EH (cell line): ENCODE measurements at regions not wholly inside any gene's neighbourhood (a gene's known extent, or its start where the extent isn't known, plus 50 kb on each side); places are given as distances from the start of the nearest gene placed in this dataset.

Source experiments
- DNase-seq: peaks from one replicate; pipeline ENCODE4 v3.0.0-alpha.2; 2015; ENCODE audit warnings: low read depth

DNA sequence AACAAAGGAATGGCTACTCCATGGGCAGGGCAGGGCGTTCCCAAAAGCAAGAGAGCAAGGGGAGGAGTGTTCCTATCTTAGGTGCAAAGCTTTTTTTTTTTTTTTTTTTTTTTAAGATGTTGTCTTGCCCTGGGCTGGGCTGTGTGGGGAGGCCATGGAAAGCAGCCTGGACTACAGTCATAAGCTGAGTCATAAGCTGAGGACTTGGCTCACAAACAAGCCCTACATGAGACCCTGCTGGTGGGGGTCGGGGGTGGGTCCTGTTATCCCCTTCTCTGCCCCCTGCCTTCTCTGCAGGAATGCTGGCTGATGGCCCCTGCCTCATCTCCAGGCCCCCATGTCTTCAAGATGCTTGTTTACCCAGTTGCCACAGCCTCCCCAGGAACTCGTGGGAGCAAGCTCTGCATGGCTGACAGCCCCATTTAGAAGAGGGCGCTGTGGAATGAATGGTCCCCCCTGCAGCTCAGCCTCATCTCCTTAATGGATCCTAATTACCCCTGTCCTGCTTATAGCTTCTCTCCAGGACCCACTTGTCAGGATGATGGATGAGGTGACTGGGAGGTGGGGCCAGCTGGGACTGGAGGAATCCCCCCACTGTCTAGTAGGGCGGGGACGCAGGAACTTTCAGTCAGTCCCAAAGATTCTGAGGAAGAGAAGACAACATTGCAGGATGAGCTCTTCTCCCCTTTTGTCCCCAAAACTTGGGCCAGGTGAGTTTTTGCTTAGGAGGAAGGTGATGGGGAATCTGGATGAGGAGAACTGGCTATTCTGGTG lies 340.8 kb upstream of the PODXL start:
- peak; percentile 87 for DNase-seq

DNA sequence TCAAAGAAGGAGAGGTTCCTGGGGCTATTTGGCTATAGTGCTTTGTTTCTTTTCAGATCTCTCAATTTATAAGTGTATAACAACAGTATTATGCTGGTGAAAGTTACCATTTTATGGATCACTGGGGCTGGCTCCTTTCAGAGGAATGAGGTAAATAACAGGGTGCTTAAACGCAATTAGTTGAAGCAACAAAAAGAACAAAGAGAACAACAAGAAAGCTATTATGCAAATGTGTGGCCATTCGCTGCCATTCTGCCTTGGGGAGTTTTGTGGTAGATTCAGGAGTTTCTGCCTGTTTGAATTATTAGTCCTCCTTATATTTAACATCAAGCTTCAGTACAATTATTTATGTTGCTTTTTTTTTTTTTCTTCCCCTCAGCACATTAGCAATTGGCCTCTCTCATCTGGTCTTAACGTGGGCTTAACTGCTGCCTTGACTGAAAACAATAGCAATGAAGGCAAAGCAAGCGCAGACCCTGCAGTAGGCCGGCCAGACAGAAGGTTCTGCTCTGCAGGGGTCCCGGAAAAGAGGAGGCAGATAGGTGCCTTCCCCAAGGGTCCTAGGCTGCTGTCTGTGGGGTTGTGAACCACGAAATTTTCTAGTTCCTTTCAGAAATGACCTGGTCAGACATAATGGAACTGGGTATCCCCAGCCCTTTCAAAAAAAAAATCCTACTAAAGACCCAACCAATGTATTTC lies 339.9 kb upstream of the PODXL start:
- no peak for DNase-seq

DNA sequence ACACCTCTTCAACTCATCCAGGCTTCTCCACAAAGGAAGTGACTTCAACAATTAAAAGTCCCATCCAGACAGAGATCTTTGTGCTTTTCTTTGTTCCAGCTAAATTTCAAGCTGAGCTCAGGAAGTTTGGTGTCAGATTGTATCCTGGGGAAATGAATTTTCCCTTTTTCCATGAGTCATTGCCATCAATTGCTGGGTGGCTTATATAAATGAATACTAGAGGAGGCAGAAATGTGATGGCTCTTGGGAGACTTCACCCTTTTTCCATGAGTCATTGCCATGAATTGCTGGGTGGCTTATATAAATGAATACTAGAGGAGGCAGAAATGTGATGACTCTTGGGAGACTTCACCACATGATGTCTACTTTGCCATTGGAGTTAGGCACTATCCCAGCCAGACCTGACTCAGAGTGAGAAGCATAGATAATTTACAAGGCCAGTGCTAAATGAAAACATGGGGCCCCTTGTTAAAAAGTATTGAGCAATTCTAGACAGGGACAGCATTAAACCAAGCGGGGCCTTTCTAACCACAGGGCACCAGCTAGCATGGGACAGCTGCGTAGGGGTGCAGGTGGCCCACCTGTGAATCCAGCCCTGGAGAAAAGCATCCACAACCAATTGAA lies 339.2 kb upstream of the PODXL start:
- DNase-seq: peak; percentile 100

DNA sequence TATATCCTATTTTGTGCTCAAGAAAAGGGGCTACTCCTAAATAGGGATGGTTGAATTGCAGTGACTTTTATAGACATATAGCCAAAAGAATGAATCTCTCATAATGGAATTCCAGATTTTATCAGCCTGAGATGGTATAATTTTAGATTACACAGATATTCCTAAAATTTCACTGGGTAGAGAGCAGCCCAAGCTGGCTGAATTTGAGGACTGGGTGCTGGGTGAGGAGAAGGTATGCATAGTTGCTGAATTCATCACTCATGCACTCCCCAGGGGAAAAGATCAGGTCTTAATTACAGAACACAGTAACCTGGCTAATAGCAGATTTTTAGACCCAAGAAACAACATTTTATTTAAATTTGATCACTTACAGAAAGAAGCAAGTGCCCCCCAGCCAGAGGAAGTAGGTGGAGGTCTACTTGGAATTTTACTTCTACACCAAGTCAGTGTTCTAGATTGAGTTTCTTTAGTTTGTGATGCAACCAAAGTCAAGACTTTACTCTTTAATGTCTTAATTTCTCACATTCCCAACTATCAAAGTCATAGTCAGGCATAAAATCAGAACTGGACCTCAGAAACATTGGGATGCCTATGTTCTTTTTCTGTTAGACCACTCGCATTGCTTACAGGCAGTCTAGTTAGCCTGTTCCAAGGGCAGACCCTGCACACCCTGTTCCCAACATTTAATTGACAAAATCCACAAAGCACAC lies 337.4 kb upstream of the PODXL start:
- peak; percentile 74 for DNase-seq

DNA sequence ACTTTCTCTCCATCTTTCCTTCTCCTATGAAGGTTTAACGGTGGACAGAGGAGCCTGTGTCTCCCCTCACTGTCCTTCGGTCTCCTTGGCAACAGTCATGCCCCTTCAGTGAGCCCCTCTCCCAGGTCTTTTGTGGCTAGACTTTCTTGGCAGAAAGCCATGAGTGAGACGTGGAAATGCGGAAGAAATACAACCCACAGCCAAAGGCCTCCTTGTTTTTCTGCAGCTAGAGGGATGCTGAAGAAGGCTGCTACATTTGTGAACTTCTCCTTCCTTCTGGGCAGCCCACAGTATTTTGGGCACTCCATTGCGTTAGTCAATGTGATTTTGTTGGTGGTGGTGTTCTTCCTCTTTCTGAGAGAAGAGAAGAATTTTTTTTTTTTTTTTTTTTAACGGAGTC lies 333.7 kb upstream of the PODXL start:
- DNase-seq: no peak

DNA sequence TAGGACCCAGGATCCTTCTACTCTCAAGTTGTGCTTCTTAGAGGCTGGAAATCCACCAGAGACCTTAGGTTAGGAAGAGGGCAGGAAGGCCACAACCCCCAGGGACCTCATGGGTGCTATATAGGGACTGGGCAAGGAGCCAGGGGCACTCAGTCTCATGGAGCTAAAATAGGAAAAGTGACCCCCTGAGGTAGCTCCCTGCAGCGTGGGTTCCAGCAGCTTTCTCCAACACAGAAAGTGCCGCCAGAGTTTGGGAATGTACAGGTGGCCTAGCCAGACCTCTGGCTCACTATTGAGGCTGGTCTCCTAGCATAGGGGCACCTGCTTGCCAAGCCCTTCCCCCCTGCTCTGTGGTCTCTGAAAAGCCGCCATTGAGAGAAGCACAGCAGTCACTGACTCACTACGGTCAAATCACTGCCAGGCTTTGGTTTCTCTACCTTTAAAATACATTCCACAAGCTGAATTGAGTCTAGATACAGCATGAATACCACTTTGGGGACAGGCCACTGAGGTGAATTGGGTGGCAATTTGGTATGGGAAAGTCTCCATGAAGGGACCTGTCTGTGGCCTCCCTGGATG lies 333.2 kb upstream of the PODXL start:
- DNase-seq: no peak

DNA sequence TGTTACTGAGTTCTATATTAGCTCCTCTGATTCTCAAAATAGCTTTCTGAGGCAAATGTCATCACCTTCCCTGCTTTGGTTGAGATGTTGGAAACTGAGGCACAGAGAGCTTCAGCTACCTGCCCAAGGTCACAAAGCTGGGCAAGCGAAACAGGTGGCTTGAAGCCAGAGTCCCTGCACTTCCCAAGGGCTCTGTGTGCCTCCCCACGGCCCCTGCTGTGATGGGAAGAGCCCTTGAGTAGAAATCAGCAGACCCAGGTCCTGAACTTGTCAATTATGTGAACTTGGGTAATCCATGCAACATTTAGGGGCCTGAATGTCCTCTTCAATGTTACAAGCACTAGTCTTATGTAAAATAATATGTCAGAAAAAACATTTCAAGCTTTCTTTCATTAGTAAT lies 327.3 kb upstream of the PODXL start:
- DNase-seq: no peak

DNA sequence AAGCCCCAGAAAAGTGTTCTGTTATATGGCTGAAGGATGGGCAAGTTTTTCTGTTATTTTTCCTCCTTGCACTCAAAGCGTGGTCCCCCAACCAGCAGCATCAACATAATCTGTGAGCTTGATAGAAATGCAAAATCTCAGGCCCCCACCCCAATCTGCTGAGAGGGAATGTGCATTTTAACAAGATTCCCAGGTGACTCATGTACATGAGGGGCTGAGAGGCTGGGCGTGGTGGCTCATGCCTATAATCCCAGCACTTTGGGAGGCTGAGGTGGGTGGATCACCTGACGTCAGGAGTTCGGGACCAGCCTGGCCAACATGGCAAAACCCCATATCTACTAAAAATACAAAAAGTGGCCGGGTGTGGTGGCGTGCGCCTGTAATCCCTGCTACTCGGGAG lies 326.8 kb upstream of the PODXL start:
- DNase-seq: no peak

DNA sequence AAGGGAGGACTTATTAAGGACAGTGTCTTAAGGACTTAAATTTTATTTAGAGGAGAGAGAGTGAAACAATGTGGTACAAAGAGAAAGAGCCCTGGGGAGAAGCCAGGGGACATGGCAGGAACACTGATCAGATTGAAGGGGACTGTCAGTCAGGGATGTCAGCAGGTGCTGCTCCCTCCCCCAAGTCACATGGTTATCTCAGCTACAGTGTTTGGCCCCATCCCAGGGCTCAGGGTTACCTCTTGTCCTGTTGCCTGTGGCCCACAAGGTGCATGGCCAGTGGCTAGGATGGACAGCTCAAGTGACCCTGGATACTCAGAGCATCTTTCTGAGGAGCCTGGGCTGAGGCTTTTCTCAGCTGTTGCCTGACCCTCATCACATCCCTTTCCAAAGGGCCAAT lies 325.9 kb upstream of the PODXL start:
- DNase-seq: no peak

DNA sequence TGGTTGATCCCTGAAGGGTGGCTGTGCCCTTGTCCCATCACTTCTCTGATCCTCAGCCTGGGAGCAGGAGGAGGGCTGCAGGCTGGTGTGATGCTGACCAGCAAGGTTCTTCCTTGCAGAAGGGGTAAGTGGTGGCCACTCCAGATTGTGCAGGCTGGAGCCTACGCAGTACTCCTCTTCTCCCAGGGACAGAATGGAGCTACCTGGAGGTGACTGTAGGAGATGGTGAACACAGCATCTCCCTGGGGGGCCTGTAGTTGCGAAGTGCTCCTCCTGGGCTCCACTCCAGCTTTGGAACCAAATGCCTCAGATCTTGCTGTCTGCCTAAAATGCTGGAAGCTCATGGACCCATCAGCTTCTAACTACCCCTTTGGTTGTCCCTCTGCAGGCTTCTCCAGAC lies 323.6 kb upstream of the PODXL start:
- no peak for DNase-seq

DNA sequence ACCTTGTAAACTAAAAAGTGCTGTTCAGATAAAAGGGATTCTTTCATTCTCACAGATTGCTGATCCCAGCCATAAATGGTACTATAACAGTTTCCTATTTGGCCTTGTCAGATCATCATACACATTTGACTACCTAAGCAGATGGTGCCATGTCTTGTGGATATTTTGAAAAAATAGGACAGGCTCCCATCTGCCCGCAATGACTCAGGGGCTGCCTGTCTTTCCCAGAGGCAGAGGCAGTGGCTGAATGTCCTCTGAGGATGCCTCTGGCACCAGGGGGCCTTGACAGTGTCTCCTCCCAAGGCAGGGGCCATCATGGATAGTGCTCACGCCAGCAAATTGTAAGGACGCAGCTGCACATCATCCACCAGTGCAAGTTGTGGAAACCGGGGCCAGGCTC lies 323.0 kb upstream of the PODXL start:
- no peak for DNase-seq

DNA sequence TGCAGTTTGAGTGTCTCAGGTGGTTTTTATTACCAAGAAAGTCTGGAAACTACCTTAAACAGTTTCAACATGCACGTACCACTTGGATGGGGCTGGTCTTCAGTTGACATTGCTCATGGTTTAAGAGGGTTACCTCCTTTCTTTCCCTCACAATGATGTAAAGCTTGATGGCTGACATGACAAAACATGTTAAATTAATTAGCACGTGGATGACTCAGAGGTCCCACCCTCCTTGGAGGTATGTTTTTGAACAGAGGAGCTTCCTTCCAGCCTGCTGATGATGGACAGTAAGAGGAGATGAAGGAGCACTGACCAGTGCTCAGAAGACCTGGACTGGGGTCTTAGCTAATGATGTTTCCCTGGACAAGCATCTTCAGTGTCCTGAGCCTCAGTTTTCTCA lies 322.3 kb upstream of the PODXL start:
- no peak for DNase-seq

DNA sequence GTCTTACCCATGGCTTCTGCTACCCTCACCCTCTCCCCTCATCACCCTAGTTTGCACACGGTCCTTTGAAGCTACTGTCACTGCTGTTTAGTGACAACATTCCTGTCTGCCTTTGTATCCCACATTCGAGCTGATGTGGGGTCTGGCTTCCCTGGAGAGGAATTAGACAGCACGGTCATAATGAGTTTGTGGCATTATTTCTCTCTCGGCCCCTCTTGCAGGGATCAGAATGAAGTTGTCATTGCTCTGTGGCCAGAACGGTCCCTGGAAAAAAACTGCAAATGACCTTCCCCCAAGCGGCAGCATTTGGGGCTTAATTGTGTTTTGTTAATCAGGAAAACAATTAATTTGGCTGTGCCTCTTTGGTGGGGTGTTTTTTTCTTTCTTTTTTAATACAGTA lies 317.2 kb upstream of the PODXL start:
- no peak for DNase-seq

DNA sequence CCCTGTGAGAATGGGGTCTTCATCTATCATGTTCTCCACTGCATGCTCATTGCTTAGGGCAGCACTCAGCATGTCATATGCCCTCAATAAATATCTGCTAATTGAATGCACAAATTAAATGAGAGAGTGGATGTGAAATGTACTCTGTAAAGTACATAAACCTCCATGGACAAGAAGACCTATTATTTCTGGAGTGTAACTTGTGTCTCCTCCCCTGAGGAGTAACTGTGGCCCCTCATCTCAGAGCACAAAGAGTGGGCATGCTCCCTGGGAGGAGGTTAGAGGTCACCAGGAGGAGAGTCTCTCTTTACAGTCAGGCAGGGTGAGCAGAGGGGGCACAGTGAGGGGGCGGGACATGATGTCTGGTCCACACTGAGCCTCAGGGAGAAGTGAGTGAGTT lies 313.6 kb upstream of the PODXL start:
- no peak for DNase-seq

DNA sequence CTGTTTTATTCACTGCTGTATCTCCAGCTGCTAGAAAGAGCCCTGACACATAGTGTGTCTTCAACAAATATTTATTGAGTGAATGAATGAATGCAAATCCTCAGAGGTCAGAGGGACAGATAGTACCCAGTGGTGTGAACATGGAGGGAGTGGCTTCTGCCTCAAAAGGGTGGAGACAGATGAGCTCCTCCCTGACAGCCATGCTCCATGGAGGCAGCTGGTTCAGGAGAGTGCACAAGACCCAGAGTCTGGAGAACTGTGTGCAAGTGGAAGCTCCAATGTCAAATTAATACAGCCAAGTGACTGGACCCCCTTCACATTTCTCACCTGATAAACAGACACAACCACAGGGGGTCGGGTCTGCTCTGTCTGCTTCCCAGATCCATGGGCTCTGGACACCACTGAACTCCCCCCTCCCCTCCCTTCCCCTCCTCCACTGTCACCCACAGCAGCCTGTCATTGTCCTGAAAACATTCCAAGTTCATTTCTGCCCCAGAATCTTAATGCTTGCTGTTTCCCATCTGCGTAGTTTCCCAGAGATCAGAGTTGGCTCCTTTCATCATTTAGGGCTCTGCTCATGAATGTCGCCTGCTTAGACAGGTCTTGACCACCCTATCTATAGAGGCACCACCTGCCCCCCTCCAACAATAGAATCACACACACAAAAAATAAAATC lies 312.9 kb upstream of the PODXL start:
- no peak for DNase-seq

DNA sequence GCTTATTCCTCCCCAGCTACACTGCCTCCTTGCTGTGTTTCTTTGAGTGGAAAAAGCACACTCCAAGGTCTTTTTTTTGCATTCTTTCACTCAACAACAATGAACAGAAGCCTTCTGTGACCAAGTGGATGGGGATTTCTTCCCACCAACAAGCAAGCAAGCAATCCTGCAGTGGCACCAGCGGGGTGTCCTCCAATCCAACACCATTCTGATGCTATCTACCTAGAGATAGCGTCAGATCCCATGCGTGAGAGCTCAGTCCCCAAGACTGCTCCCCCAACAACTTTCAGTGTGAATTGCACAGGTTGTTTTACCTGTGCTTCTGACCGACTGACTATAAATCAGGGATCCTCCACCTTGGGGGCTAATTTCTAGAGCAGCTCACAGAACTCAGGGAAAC lies 311.0 kb upstream of the PODXL start:
- DNase-seq: no peak

DNA sequence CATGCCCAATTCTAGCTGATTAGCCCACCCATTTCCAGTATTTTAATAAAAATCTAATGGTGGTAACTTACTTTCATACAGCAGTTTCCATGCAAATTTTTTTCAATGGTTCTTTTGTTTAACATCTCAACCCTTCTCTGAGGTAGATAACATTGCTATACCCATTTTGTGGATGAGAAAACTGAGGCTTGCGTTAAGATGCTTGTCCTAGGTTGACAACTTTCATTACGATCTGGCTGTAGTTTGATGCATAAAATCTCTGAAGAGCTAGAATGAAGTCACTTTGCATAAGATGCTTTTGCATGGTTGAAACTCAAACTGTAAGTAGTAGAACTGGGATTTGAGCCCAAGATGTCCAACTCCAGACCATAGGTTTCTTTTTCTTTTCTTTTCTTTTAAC lies 309.5 kb upstream of the PODXL start:
- DNase-seq: no peak

DNA sequence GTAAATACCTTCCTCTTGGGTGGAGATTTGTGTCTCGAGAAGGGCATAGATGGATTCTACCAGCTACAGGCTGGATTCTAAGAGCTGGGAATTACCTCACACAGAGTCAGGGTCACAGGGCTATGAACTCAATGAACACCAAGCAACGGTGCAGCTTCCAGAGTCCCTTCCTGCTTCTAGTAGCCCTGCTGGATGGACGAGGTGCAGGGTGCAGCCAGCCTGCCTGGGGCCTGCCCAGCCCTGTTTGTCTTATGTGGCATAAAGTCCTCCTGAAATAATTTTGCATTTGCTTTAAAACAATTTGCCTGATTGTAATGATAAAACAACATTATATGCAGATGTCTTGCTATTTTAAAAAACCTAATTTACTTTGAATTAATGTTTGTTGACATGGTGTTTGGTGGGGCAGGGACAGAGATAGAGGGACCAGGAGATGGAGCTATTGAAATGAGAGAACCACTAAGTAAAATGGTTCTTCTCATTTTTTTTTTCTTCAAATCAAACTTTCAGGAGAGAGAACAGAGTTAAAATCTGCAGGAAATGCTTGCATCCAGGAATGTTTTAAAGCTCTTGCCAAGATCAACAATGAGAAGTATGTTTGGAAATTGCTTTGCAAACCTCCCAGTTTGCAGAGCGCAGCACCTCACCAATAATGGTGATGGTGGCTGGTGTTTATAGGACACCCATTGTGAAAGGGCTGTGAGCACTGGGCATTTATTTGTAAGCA lies 305.4 kb upstream of the PODXL start:
- DNase-seq: peak; percentile 75

DNA sequence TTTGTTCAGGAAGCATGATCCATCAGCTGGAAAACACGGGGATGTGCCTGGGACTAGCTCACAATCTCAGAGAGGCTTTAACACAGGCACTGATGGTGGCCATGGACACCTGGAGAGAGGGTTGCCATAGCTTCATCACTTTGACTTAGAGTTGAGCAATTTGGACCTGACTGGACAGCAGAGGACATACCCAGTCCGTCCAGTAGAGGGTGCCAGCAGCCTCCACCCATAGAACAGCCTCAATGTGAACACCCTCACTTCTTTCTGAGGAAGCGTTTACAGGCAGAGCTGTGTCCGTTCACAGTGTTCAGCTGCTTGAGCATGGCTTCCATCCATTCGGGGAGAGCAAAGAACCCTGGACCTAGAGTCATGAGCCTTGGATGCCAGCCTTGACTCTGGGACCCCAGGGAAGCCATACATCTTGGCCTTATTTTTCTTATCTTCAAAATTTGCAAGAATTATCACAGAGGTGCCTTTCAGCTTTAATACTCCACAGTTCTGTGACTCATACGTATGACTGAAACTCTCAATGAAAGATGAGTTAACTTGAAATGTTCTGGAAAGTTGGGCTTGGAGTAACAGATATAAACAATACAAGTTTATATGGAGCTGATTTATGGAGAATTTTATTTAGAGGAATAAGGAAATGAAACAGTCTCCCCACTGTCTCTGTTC lies 302.9 kb upstream of the PODXL start:
- DNase-seq: peak; percentile 84

DNA sequence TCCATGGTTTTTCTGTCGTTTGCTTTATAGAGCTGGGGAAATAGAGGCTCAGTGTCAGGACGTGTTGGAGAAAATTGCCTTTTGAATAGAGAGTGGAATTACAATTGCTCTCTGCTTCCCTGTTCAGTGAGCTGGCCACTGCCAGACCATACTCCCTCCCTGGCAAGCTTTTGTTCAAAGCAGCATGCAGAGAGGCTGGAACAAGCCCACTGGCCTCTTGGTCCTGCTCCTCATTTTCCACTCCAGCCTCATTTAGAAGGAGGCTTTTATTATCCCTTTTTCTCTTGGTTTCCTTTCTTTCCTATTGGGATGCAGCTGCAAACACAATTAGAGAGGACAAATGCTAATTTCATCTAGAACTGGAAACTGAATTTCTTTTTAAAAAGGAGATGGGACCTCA lies 302.2 kb upstream of the PODXL start:
- DNase-seq: no peak

DNA sequence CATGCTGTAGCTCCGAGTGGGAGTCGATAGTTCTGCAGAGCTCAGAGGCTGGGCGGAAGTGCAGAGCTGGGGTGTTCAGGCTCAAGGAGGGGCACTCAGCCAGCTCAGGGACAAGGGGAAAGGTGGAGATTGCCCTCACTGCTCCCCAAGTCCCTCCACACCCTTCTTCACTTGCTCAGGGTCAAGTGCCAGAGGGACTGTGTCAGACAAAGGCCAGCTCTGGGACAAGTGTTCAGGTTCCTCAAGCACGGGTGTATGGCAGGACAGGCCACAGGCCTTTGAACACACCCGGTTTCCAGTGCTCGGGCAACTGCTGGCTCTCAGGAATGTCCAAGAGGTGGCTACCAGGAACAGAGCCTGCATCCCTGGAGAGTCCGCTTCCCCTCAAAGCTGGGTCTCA lies 293.0 kb upstream of the PODXL start:
- no peak for DNase-seq
